CD14-positive monocyte (primary cell): ENCODE measurements at regions not wholly inside any gene's neighbourhood (a gene's known extent, or its start where the extent isn't known, plus 50 kb on each side); places are given as distances from the start of the nearest gene placed in this dataset.

Experiments used
- DNase-seq, 3 donors: peaks; one replicate each; pipeline ENCODE4 v3.0.0-alpha.2; 2011 to 2022
- H2AFZ ChIP-seq: 2 replicates; pipeline ENCODE4 v1.6.0; 2012; ENCODE audit warnings: mild to moderate bottlenecking, low read depth, low read length, inconsistent platforms; ENCODE audit not compliant: insufficient read depth, poor library complexity, severe bottlenecking
- H3K27ac ChIP-seq, 2 donors: 1 replicate in 1 of 2; 2 replicates in 1 of 2; pipeline ENCODE4 v1.5.1; 2012 to 2013; ENCODE audit warnings: low read length in 2 of 2, control low read depth in 1 of 2, inconsistent platforms in 1 of 2, low read depth in 1 of 2, mild to moderate bottlenecking in 1 of 2
- H3K27me3 ChIP-seq, 2 donors: one replicate each; pipeline versions ENCODE4 v1.6.0 to v1.6.1; 2011 to 2013; ENCODE audit warnings: low read length in 2 of 2; ENCODE audit not compliant: control insufficient read depth in 2 of 2, insufficient read depth in 2 of 2
- H3K36me3 ChIP-seq, 2 donors: replicated peaks in 1 of 2; 1 replicate in 1 of 2; 2 replicates in 1 of 2; pipeline versions ENCODE4 v1.5.1 to v1.6.1; 2012 to 2013; ENCODE audit warnings: low read length in 2 of 2, control low read depth in 1 of 2, inconsistent platforms in 1 of 2, mild to moderate bottlenecking in 1 of 2; ENCODE audit not compliant: insufficient read depth in 2 of 2, control insufficient read depth in 1 of 2
- H3K4me1 ChIP-seq, 2 donors: 1 replicate in 1 of 2; 2 replicates in 1 of 2; pipeline versions ENCODE4 v1.5.1 to v1.6.1; 2012 to 2013; ENCODE audit warnings: low read length in 2 of 2, control low read depth in 1 of 2, inconsistent platforms in 1 of 2, mild to moderate bottlenecking in 1 of 2, moderate library complexity in 1 of 2; ENCODE audit not compliant: insufficient read depth in 2 of 2, control insufficient read depth in 1 of 2
- H3K4me2 ChIP-seq: replicated peaks from 2 replicates; pipeline ENCODE3; 2012; ENCODE audit warnings: low read length, moderate library complexity, mild to moderate bottlenecking; ENCODE audit not compliant: poor library complexity, severe bottlenecking; ENCODE audit errors: extremely low read depth
- H3K4me3 ChIP-seq, 3 experiments: fragments of 200-600 bp in 1 of 3; sonication (generic) in 1 of 3; replicated peaks in 1 of 3; 1 replicate in 2 of 3; 2 replicates in 1 of 3; pipeline ENCODE4 v1.5.1; 2011 to 2013; ENCODE audit warnings: low read length in 3 of 3, mild to moderate bottlenecking in 3 of 3, control low read depth in 2 of 3, low read depth in 2 of 3, inconsistent platforms in 1 of 3, moderate library complexity in 1 of 3
- H3K79me2 ChIP-seq: 2 replicates; pipeline ENCODE4 v1.6.0; 2012; ENCODE audit warnings: mild to moderate bottlenecking, control low read depth, inconsistent platforms, low read length, moderate library complexity; ENCODE audit not compliant: insufficient read depth
- H3K9ac ChIP-seq: 2 replicates; pipeline ENCODE4 v1.6.0; 2017; ENCODE audit warnings: low read length, mild to moderate bottlenecking; ENCODE audit not compliant: insufficient read depth, poor library complexity, severe bottlenecking
- H3K9me3 ChIP-seq, 2 donors: replicated peaks in 1 of 2; 1 replicate in 1 of 2; 2 replicates in 1 of 2; pipeline versions ENCODE4 v1.5.1 to v1.6.1; 2012 to 2013; ENCODE audit warnings: low read length in 2 of 2, control low read depth in 1 of 2; ENCODE audit not compliant: control insufficient read depth in 1 of 2, insufficient read depth in 1 of 2
- H4K20me1 ChIP-seq: 2 replicates; pipeline ENCODE4 v1.6.0; 2012; ENCODE audit warnings: mild to moderate bottlenecking, low read length, control low read depth, moderate library complexity; ENCODE audit not compliant: insufficient read depth
- H3K27ac Mint-ChIP-seq, 7 donors: one replicate each; pipeline ENCODE4 v1.8.0; 2020; ENCODE audit warnings: mild to moderate bottlenecking in 7 of 7, mixed read lengths in 7 of 7, moderate library complexity in 6 of 7, inconsistent platforms in 2 of 7
- H3K27me3 Mint-ChIP-seq, 3 donors: one replicate each; pipeline ENCODE4 v1.8.0; 2021 to 2022; ENCODE audit warnings: low read depth in 3 of 3, mild to moderate bottlenecking in 3 of 3, mixed read lengths in 3 of 3, moderate library complexity in 3 of 3, inconsistent platforms in 1 of 3
- H3K36me3 Mint-ChIP-seq, 2 donors: one replicate each; pipeline ENCODE4 v1.8.0; 2020; ENCODE audit warnings: mixed read lengths in 2 of 2, inconsistent platforms in 1 of 2, mild to moderate bottlenecking in 1 of 2
- H3K4me1 Mint-ChIP-seq: one replicate; pipeline ENCODE4 v1.8.0; 2020; ENCODE audit warnings: mild to moderate bottlenecking, mixed read lengths
- H3K4me3 Mint-ChIP-seq, 2 donors: one replicate each; pipeline ENCODE4 v1.8.0; 2020; ENCODE audit warnings: mild to moderate bottlenecking in 2 of 2, mixed read lengths in 2 of 2, moderate library complexity in 1 of 2
- H3K9me3 Mint-ChIP-seq, 7 donors: one replicate each; pipeline ENCODE4 v1.8.0; 2020 to 2022; ENCODE audit warnings: mixed read lengths in 7 of 7, mild to moderate bottlenecking in 6 of 7, moderate library complexity in 6 of 7, inconsistent platforms in 2 of 7
- WGBS: methylation state at CpG from one replicate; pipeline ENCODE4 v1.1.5; 2013; ENCODE audit warnings: missing lambda C conversion rate; ENCODE audit not compliant: insufficient coverage; 5-methylcytosine and 5-hydroxymethylcytosine counted together
- intact Hi-C, 2 donors: fragments of 100-400 bp; cut with micrococcal nuclease; formaldehyde crosslinking; loops; one replicate each; pipeline versions ENCODE4 v1.15.0 to v1.15.1; 2023
- TF ChIP-seq, protein P1 (sequence below): fragments of 200-600 bp; IDR thresholded peaks from one replicate; pipeline ENCODE4 v1.8.0; 2022; ENCODE audit warnings: antibody characterized with exemption, mild to moderate bottlenecking

DNA sequence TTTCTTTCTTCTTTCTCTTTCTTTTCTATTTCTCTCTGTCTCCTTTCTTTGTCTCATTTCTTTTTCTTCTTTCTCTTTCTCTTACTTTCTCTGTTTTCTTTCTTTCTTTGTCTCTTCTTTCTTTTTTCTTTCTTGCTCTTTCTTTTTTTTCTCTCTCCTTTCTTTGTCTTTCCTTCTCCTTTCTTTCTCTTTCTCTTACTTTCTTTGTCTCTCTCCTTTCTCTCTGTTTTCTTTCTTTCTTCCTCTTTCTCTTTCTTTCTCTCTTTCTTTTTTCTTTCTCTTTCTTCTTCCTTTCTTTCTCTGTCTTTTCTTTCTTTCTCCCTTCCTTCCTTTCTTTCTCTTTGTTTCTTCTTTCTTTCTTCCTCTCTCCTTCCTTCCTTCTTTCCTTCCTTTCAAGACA lies 184.8 kb downstream of the CRLF2 start:
- H2AFZ ChIP-seq, result peak overlapping the region; percentile 67
- Mint-ChIP-seq H3K27me3 (peaks cover 0 to 3% (median 2%) of the 10 kb centered on the region in 3 donors), H3K27ac (peak overlapping the region in 6 of 7 donors; percentile 14 to 84 (median 63)), H3K9me3 (peaks cover 0 to 3% (median 0%) of the 10 kb centered on the region in 7 donors), H3K4me1 (peaks cover 48% of the 10 kb centered on the region), H3K4me3 (peak overlapping the region in 1 of 2 donors; percentile 84), H3K36me3 (no peaks in the 10 kb centered on the region)
- no peaks in the 10 kb centered on the region for H3K36me3 ChIP-seq
- intact Hi-C loops, result no loop called here
- H4K20me1 ChIP-seq, result no peaks in the 10 kb centered on the region
- peak overlapping the region; percentile 77 for H3K4me2 ChIP-seq
- H3K9ac ChIP-seq, result no peak overlapping the region
- H3K27me3 ChIP-seq, result no peaks in the 10 kb centered on the region
- H3K4me1 ChIP-seq, result peaks cover 26 to 34% of the 10 kb centered on the region in 2 donors
- TF ChIP-seq, protein P1, sequence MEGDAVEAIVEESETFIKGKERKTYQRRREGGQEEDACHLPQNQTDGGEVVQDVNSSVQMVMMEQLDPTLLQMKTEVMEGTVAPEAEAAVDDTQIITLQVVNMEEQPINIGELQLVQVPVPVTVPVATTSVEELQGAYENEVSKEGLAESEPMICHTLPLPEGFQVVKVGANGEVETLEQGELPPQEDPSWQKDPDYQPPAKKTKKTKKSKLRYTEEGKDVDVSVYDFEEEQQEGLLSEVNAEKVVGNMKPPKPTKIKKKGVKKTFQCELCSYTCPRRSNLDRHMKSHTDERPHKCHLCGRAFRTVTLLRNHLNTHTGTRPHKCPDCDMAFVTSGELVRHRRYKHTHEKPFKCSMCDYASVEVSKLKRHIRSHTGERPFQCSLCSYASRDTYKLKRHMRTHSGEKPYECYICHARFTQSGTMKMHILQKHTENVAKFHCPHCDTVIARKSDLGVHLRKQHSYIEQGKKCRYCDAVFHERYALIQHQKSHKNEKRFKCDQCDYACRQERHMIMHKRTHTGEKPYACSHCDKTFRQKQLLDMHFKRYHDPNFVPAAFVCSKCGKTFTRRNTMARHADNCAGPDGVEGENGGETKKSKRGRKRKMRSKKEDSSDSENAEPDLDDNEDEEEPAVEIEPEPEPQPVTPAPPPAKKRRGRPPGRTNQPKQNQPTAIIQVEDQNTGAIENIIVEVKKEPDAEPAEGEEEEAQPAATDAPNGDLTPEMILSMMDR, result peak; percentile 21
- peak overlapping the region in 1 of 3 experiments; percentile 71 for H3K4me3 ChIP-seq
- H3K9me3 ChIP-seq, result no peaks in the 10 kb centered on the region
- DNase-seq, result no peak
- H3K27ac ChIP-seq, result no peak overlapping the region
- H3K79me2 ChIP-seq, result no peaks in the 10 kb centered on the region

DNA sequence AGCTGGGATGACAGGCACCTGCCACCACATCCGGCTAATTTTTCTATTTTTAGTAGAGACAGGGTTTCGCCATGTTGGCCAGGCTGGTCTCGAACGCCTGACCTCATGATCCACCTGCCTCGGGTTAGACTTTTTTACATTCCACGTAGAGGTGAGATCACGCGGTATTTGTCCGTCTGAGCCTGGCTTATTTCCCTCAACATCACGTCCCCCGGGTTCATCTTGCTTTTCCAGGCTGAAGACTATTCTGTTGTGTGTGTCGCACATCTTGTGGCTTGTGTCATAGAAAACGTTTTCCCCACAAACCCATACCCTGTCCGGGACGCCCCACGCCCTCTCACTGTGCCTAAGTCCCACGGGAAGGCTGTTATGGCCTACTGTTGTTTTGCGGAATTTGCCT lies 185.3 kb downstream of the CRLF2 start:
- intact Hi-C loops, result no loop called here
- no peaks in the 10 kb centered on the region for H4K20me1 ChIP-seq
- TF ChIP-seq, protein P1, result no peak
- H3K4me3 Mint-ChIP-seq, result peak overlapping the region; percentile 66 to 84
- peaks cover 49% of the 10 kb centered on the region for H3K4me1 Mint-ChIP-seq
- H3K79me2 ChIP-seq, result no peaks in the 10 kb centered on the region
- peak overlapping the region in 1 of 2 donors; percentile 59 for H3K27ac ChIP-seq
- no peaks in the 10 kb centered on the region for H3K27me3 ChIP-seq
- peaks cover 0 to 3% (median 0%) of the 10 kb centered on the region in 7 donors for H3K9me3 Mint-ChIP-seq
- H3K27ac Mint-ChIP-seq, result peak overlapping the region in 6 of 7 donors; percentile 58 to 86 (median 69)
- peak overlapping the region; percentile 67 for H2AFZ ChIP-seq
- H3K27me3 Mint-ChIP-seq, result peaks cover 0 to 2% (median 1%) of the 10 kb centered on the region in 3 donors
- 14% methylated on average over 11 of the region's 18 CpGs for WGBS
- H3K9me3 ChIP-seq, result no peaks in the 10 kb centered on the region
- peaks cover 26 to 35% of the 10 kb centered on the region in 2 donors for H3K4me1 ChIP-seq
- H3K36me3 ChIP-seq, result no peaks in the 10 kb centered on the region
- peak overlapping the region; percentile 2 to 71 (median 30) for H3K4me3 ChIP-seq
- H3K4me2 ChIP-seq, result peak overlapping the region; percentile 77
- H3K9ac ChIP-seq, result peak overlapping the region; percentile 29
- peak in 2 of 3 donors; percentile 4 to 11 for DNase-seq
- no peaks in the 10 kb centered on the region for H3K36me3 Mint-ChIP-seq
